ENCODE measurements at regions not wholly inside any gene's neighbourhood (a gene's known extent, or its start where the extent isn't known, plus 50 kb on each side); places are given as distances from the start of the nearest gene placed in this dataset.
"Not testable (repeated sequence)": the region's sequence is repeated elsewhere in the genome, so short reads cannot be mapped to it uniquely, and the experiment has no call there.

DNA sequence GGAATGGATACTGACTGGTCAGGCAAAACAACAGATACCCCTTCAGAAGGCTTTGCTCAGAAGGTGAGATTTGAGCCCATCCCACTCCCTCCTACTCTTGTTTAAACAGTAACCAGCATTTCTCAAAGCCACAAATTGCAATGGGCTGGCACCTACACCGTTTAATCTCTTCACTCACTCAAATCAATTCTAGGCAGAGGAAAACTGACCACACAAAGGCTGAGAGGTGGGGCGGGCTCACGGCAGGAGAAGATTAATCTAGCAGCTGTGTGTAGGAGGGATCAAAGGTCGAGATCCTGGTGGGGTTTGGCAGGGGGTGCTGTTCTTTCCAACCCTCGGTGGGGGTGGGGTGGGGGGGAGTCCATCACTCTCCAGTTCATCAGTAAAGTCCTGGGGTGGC lies 622.4 kb downstream of the BCOR start:
- DNase-seq (ENCODE audit: low spot score): no peak

DNA sequence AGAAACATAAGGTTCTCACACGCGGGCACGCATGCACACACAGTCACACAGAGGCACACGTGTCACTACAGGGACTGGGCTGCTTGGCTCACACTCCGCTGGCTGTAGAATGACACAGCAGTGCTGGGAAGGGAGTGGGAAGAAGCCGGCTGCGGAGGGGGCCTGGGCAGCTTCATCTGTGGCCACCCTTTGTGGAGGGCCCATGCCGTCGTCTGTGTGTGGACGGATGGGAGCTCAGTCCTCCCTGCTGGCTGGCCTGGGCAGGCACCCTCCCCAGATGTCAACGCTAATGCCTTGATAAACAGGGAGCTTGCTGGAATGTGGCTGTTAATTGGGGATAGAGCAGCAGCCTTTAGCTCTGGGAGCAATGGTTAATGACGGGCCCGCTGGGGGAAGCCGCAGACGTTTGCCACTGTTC lies 621.1 kb downstream of the BCOR start:
- no peak for DNase-seq (ENCODE audit: low spot score)

DNA sequence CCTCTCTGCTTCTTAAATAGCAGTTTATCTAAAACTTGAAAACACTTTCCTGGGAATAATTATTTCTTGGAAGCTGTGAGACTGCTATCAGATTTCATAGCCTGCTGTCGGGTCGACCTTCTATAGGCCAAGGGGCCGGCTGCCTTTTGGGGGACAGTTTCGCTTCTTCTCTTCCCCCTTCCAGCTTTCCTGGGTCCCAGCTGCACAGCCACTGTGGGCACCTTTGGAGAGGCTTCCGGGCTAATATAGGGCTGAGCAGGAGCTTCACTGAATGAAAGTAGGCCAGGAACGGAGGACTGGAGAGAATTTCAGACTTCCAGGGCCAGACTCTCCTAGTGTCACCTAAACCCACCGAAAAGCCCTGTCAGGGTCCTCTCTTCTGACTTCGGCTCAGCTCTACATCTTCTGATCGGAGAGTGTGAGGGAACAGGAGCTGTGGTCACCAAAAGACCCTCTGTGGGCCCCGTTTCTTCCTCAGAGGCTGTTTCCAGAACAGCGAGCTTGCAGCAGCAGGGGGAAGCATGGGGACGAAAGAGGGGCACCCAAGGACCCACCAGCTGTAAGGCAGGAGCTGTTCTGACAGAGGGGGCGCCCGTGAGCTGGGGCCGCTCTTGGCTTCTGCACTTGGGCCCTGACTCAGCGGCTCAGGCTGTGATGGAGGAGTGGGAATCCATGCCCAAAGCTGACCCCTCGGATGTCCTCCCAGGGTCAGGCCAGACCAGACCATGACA lies 620.6 kb downstream of the BCOR start:
- no peak for DNase-seq (ENCODE audit: low spot score)

DNA sequence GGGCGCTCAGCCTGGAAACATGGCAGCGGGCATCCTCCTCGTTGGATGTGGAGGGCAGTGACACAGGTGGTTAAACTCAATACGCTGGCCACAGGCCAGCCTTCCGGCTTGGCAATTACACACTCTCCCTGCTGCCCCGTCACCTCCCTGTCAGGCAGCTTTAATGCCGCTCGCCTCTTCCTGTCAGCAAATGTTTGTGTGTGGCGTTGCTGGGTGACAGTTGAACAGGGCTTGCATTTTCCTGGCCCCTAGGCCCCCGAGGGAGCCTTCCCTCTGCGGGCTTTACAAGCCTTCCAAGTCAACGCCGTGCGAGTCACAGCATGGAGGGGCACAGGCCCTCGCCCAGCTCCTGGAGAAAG lies 620.0 kb downstream of the BCOR start:
- DNase-seq (ENCODE audit: low spot score): peak; percentile 64

- DNase-seq (ENCODE audit: low spot score): no peak
Measured at GRCh38 chrX:39479856-39480255, 617.9 kb downstream of the BCOR start.

GRCh38 chrX:39480963-39481362 lies 616.8 kb downstream of the BCOR start:
- DNase-seq (ENCODE audit: low spot score): no peak

DNA sequence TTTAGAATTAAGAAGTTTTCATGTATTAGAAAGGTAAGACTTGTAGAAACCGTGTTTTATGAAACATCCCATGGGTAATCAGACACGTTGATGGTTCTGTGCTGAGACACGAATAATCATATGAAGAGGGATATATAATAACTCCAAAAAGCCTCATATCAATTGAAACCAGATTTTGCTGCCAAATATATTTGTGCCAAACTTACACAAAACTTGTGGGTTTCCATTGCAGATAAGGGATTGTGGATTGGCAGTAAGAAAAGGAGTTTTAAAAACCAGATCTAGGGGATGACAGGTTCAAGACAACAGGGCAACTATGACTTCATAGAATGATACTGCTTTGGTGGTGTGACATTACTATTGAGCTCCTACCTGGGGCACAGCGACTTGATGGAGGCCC lies 616.1 kb downstream of the BCOR start:
- no peak for DNase-seq (ENCODE audit: low spot score)

DNA sequence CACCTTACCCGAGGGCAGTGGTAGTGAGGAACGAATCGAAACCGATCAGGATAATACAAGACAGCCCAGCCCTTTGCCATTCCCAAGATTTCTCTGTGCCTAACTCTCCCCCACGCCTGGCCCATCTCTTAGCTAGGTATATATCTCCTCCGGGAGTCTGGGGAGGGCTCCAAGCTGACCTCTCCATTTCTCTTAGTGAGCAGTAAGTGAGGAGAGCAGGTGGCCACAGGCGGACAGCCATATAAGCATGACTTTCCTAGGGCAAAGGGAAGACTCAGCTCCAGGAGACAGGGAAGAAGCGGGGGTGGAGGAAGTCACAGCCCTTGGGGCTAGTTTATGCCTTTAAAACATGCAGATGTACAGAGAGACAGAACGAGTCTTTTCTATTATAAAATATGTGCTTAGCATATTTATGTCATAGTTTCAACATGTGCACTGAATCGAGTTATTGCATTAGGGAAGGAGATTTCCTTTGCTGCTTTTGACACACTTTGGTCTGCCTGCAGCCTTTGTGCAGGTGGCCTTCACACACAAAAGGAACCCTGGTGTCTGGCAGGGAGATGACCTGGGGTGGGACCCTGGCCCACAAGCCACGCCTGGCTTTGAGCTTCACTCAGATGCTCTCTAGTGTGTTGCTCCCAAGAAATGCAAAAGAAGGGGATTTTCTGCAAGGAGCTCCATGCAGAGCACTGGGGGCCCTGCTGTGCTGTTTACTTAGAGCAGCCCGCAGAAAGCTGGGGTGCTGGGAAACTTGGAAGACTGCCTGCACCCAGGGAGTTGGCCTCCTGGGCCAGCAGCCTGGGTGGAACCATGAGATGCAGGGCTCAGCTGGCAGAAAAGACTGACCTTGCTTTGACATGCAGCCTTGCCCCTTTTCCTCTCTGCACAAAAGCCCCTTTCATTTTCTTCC lies 613.3 kb downstream of the BCOR start:
- no peak for DNase-seq (ENCODE audit: low spot score)

DNA sequence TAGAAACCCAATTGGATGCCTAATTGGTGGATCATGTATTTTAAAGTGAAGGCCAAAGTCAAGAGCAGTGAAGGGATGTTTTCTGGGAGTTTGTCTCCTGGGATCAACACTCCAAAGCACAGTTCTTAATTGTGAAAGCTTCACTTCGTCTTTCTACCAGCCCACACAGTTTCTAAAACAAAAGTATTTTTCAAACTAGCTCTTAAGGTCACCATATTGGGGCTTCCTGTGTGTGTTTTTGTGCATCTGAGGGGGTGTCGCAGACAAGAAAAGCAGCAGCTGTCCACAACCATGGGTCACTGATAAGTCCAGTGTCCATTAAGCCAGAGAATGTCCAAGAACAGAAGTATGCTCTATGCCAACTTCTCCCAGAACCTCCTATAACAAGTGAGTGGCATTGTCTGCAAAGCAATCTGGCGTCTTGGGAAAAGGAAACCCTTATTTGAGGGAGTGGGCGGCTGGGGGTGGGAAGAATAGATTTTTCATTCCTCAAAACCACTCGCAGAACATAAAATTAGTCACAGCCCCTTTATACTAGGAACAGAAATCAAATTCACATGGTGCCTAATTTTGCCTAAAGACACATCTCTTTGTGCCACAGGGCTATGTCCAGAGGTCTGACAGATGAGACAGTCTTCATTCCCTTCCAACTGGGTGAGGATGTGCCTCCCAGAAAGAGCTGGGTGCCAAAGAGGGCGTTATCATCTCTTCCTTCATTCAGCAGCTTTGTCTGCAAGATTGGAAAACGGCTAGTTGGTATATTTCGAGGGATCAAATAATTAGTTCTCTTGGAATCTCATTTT lies 610.4 kb downstream of the BCOR start:
- no peak for DNase-seq (ENCODE audit: low spot score)

DNA sequence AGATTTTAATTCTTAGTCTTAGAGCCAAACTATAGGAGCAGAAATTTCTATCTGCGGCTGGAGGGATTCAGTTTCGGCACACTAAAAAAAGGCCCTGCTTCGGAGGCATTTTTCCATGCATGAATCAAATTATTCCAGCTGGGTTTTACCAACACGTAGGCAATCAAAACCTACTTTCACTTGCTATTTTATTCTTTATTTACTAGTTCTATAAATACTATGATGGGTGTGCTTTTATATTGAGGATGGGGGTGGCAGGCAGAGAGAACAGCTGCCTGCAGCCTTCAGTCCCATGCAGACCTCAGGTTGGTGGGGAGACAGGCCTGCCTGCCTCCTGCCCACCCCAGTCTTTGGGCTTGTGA lies 609.8 kb downstream of the BCOR start:
- no peak for DNase-seq (ENCODE audit: low spot score)

DNA sequence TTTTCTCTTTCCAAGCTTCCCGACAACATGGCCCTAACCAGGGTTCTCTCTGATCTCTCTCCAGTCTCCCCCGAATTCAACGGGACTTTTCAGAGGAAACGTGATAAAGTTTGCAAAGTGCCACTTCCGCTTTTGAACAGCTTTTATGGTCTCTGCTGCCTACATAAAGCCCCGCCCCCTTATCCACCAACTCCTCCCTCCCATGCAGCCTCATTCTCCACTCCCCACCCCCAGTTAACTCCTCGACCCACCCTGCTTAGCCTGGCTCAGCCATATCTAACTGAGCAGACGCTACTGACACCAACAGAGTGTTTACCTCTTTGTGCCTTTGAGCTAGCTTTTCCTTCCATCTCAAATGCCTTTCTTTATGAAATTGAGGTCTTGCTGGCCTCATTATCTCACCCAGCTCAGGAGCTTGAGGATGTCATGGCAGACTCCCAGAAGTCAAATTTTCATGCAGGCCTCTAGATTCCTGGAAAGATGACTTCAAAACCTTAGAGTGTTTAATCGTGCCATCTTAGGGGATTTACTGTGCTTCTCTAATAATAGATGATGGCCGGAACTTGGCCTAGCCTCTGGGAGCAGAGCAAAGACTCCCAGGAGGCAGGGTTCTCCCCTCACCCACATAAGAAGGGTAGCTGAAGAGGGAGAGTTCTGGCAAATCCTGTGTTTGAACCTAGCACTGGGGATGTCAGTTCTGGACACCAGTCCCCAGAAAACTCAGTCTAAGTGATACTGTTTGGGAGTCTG lies 606.0 kb downstream of the BCOR start:
- DNase-seq (ENCODE audit: low spot score): no peak

DNA sequence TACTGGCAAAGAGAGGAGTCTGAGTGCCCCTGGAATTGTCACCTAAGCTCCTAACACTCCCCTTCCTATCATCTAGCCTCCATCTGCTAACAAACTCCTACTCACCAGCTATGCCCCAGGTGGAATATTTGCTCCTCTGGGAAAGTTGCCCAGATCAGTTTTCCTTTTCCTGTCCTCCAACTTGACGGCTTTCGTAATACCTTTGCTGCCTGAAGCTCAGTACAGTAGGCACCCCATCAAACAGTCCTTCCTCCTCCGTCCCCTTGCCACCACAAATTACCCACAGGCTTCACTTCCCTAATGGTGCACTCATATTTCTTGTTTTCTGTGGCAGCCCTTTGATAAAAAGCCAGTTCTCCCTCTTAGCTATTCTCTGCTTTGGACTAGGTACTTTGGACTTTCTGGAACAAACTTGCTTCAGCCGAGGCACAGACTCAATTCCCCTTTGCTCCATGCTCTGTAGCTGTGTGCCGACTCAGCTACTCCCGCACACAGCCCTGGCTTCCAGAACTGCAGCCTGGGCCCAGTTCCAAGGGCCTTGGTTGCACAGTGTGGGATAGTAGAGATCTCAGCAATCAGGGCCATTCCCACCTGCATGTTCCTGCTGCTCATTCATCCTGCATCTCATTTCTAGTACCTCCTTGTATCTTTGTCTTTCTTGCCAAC lies 605.1 kb downstream of the BCOR start:
- no peak for DNase-seq (ENCODE audit: low spot score)

DNA sequence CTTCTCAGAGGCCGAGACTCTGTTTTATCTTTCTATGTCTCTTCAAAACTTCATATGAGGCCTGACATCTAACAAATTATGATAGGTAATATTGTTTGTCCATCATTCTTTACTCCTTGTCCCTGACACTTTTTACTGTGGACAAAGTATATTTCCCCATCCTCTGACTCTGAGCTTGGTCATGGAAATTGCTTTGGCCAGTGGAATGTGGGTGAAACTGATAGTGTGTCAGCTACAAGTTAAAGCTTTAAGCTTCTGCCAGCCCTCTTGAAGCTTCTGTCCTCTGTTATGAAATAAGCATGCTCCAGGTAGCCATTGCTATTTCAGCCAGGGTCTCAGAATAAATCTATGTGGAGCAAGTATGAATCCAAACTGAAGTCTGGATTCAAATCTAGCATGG lies 604.6 kb downstream of the BCOR start:
- DNase-seq (ENCODE audit: low spot score): no peak

DNA sequence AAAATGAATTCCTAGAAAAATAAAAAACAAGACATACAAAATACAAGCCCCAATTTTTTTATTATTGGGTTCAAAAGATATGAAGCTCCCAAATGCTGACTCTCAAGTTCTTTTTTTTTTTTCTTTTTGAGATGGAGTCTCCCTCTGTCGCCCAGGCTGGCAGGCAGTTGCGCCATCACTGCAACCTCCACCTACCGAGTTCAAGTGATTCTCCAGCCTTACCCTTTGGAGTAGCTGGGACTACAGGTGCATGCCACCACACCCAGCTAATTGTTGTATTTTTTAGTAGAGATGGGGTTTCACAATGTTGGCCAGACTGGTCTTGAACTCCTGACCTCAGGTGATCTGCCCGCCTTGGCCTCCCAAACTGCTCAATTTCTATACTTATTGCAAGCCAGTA lies 600.6 kb downstream of the BCOR start:
- not testable (repeated sequence) for DNase-seq (ENCODE audit: low spot score)

DNA sequence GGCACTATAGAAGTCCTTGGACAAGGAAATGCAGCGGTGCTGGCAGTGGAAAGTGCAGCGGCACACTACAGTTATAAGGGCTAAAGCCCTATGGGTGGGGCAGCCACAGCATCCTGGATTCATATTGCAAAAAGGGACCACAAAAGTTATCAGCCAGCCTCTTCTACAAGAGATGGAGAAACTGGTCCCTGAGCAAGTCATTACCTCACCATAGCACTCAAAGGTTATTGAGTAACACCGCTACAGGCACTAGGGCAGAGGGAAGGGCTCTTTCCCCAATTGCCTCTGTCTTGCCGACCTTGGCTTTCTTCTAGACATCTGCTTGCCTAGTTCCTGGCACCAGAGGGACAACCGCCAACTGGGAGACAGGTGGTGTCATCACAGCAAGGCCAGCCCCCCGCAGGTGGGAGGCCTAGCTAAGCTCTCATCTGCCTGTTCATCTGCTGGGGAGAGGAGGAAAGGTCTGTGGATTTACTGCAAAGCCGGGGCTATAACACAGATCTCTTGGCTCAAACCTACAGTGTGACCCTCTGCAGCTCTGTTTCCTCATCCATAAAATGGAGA lies 600.0 kb downstream of the BCOR start:
- DNase-seq (ENCODE audit: low spot score): no peak

- DNase-seq (ENCODE audit: low spot score): no peak
Measured at GRCh38 chrX:39499996-39500395, 597.8 kb downstream of the BCOR start.

DNA sequence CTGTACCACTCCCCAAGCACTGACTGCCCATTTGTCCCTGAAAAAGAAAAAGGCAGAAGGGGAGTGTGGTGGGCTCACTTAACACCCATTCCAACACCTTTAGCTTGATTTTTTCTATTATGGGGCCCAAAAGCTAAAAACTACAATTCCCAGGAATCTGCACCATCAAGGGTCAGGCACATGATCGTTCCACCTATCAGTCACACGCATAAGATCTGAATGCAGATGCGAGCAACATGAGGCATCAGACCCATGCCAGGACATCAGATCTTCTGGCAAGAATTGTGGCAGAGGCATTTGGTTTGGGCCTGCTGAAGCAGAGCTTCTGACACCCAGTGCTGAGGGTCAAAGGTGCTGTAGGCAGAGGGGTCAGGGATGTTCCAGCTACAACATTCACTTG lies 595.9 kb downstream of the BCOR start:
- no peak for DNase-seq (ENCODE audit: low spot score)

- no peak for DNase-seq (ENCODE audit: low spot score)
Measured at GRCh38 chrX:39502486-39502885, 595.3 kb downstream of the BCOR start.

GRCh38 chrX:39504227-39504626 lies 593.5 kb downstream of the BCOR start:
- no peak for DNase-seq (ENCODE audit: low spot score)

- DNase-seq (ENCODE audit: low spot score): no peak
Measured at GRCh38 chrX:39504850-39505259, 592.9 kb downstream of the BCOR start.

GRCh38 chrX:39506131-39506530 lies 591.6 kb downstream of the BCOR start:
- DNase-seq (ENCODE audit: low spot score): no peak
